ENCODE measurements at regions not wholly inside any gene's neighbourhood (a gene's known extent, or its start where the extent isn't known, plus 50 kb on each side); places are given as distances from the start of the nearest gene placed in this dataset.

- intact Hi-C loops (cut with micrococcal nuclease): no loop called here
These were observed 54.1 kb upstream of the KCNG1 start for GRCh38 chr20:51076786-51077685.

- intact Hi-C loops (cut with micrococcal nuclease): no loop called here
These were observed 51.2 kb upstream of the KCNG1 start for GRCh38 chr20:51074062-51074461.
